MM.1S (cell line): ENCODE measurements at regions not wholly inside any gene's neighbourhood (a gene's known extent, or its start where the extent isn't known, plus 50 kb on each side); places are given as distances from the start of the nearest gene placed in this dataset.

Source experiments
- EZH2 ChIP-seq: fragments of 300-600 bp; sonication (generic); optimal IDR thresholded peaks from 2 replicates; pipeline ENCODE3; 2017; ENCODE audit warnings: low read depth, mild to moderate bottlenecking, antibody characterized with exemption, low read length, mixed read lengths
- TF ChIP-seq, protein P1 (sequence below): fragments of 300-600 bp; sonication (generic); IDR thresholded peaks from 2 replicates; pipeline ENCODE4 v1.5.1; 2016; ENCODE audit warnings: antibody characterized with exemption, low read length, mixed read lengths

GRCh38 chr1:58136387-58136786, 410.1 kb downstream of the OMA1 start:
- TF ChIP-seq, protein P1, sequence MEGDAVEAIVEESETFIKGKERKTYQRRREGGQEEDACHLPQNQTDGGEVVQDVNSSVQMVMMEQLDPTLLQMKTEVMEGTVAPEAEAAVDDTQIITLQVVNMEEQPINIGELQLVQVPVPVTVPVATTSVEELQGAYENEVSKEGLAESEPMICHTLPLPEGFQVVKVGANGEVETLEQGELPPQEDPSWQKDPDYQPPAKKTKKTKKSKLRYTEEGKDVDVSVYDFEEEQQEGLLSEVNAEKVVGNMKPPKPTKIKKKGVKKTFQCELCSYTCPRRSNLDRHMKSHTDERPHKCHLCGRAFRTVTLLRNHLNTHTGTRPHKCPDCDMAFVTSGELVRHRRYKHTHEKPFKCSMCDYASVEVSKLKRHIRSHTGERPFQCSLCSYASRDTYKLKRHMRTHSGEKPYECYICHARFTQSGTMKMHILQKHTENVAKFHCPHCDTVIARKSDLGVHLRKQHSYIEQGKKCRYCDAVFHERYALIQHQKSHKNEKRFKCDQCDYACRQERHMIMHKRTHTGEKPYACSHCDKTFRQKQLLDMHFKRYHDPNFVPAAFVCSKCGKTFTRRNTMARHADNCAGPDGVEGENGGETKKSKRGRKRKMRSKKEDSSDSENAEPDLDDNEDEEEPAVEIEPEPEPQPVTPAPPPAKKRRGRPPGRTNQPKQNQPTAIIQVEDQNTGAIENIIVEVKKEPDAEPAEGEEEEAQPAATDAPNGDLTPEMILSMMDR = no peak
- TF ChIP-seq EZH2 = no peak
